Mucosa of descending colon (tissue), 3 donors: ENCODE measurements at regions not wholly inside any gene's neighbourhood (a gene's known extent, or its start where the extent isn't known, plus 50 kb on each side); places are given as distances from the start of the nearest gene placed in this dataset.

Experiments
- ATAC-seq: fragments of 200-7000 bp; cut with Tn5 transposase; one replicate; pipeline ENCODE4 v1.9.1; 2020; ENCODE audit warnings: mild to moderate bottlenecking, moderate library complexity
- DNase-seq, 3 donors: peaks; one replicate each; pipeline ENCODE4 v3.0.0-alpha.2; 2020
- H3K36me3 ChIP-seq: fragments of 200-600 bp; one replicate; pipeline ENCODE4 v1.8.0; 2021; ENCODE audit warnings: low read depth, mild to moderate bottlenecking
- H3K4me1 ChIP-seq: fragments of 200-600 bp; one replicate; pipeline ENCODE4 v1.8.0; 2021; ENCODE audit warnings: low read depth, mild to moderate bottlenecking
- H3K4me3 ChIP-seq: fragments of 200-600 bp; one replicate; pipeline ENCODE4 v1.8.0; 2021; ENCODE audit warnings: mild to moderate bottlenecking
- H3K9me3 ChIP-seq: fragments of 200-600 bp; one replicate; pipeline ENCODE4 v1.8.0; 2021; ENCODE audit warnings: mild to moderate bottlenecking
- CTCF ChIP-seq: fragments of 200-600 bp; IDR thresholded peaks from one replicate; pipeline ENCODE4 v1.8.0; 2022; ENCODE audit warnings: antibody characterized with exemption, mild to moderate bottlenecking
- intact Hi-C, 2 donors: fragments of 100-400 bp; cut with DNase I in 1 of 2; cut with micrococcal nuclease in 1 of 2; formaldehyde crosslinking; loops; one replicate each; pipeline versions ENCODE4 v1.11.0 to v1.11.1; 2022; cut with DNase I, micrococcal nuclease
- donor health status: DM: no; HTN: no; CAD: no; lungs with moderate emphysema.
- donor health status: DM: no; HTN: no; CAD: no.
- donor health status: DM: no; HTN: yes; CAD: no.

- intact Hi-C loops: no loop called here
- no peak for DNase-seq
- Histone ChIP-seq H3K9me3 (no peaks in the 10 kb centered on the region), H3K36me3 (no peaks in the 10 kb centered on the region), H3K4me1 (no peaks in the 10 kb centered on the region), H3K4me3 (no peak overlapping the region)
- ATAC-seq: no peak
- TF ChIP-seq CTCF: no peak
Measured at GRCh38 chr18:51687845-51688585, 490.5 kb upstream of the MEX3C start.

- DNase-seq: no peak
- Histone ChIP-seq H3K4me1 (no peaks in the 10 kb centered on the region), H3K9me3 (no peaks in the 10 kb centered on the region), H3K36me3 (no peaks in the 10 kb centered on the region), H3K4me3 (no peak overlapping the region)
- intact Hi-C loops: no loop called here
- no peak for TF ChIP-seq CTCF
- ATAC-seq: no peak
Measured at GRCh38 chr18:51692612-51693011, 495.1 kb upstream of the MEX3C start.

GRCh38 chr18:51711298-51711889, 513.9 kb upstream of the MEX3C start:
- ATAC-seq: no peak
- no peaks in the 10 kb centered on the region for H3K4me1 ChIP-seq
- no peak for DNase-seq
- H3K9me3 ChIP-seq: peaks cover 19% of the 10 kb centered on the region
- no peak for TF ChIP-seq CTCF
- H3K4me3 ChIP-seq: no peak overlapping the region
- H3K36me3 ChIP-seq: no peaks in the 10 kb centered on the region
- intact Hi-C loops: no loop called here

GRCh38 chr18:51712821-51713220, 515.3 kb upstream of the MEX3C start:
- Histone ChIP-seq H3K9me3 (peaks cover 12% of the 10 kb centered on the region), H3K4me3 (no peak overlapping the region), H3K36me3 (no peaks in the 10 kb centered on the region), H3K4me1 (no peaks in the 10 kb centered on the region)
- TF ChIP-seq CTCF: no peak
- ATAC-seq (no peak), DNase-seq (no peak)
- intact Hi-C loops: no loop called here

- no peak for TF ChIP-seq CTCF
- H3K36me3 ChIP-seq: no peaks in the 10 kb centered on the region
- no peak overlapping the region for H3K4me3 ChIP-seq
- ATAC-seq (no peak), DNase-seq (no peak)
- intact Hi-C loops: no loop called here
- no peaks in the 10 kb centered on the region for H3K4me1 ChIP-seq
- H3K9me3 ChIP-seq: peaks cover 10% of the 10 kb centered on the region
Measured at GRCh38 chr18:51716277-51716676, 518.8 kb upstream of the MEX3C start.
